ENCODE measurements at regions not wholly inside any gene's neighbourhood (a gene's known extent, or its start where the extent isn't known, plus 50 kb on each side); places are given as distances from the start of the nearest gene placed in this dataset.

DNA sequence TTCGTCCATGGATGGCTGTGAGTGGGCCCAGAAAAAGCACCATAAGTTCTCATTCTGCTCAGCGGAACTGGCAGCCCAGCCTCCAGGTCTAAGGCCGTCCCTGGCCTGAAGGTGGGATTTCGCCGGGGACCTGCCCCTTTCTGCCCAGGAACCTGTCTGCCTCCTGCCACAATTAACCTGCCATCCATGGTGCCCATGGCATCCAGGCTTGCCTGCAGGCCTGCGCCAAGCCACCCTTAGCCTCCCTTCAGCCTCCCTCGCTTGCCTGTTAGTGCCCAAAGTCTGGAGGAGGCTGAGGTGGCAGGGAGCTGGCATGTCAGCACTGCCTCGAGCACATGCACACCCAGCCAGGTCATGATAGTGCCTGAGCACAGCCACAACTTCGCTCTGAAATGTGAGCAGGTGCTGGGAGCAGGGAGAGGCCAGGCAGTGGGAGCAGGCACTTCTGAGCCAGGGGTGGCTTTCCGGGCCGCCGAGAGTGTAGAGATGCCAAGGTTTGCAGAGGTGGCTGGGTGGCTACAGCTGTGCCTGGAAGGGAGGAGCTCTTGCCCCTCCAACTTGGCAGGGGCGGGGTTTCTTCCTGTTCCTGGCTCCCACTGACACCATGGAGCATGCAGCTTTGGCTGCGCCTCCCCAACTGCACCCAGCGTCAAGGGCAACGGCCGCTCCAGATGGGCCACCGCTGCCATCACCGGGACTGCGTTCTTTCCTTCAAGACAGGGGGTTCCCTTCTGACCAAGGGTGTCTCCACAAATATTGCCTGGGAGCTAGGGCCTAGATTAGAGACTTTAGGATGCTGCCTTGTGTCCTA lies 648.9 kb upstream of the VRK2 start:
- no peak overlapping the region for H3K4me3 ChIP-seq (replicated peaks in 1 of 3; ENCODE audit: insufficient read depth in 1 of 3, low read depth in 1 of 3, low read length in 3 of 3)
- H3K4me1 ChIP-seq (ENCODE audit: control insufficient read depth, extremely low read depth, insufficient read depth, low read length), result no peaks in the 10 kb centered on the region
- CTCF ChIA-PET, result no interaction called here
- BruUV-seq (replicated peaks), result no TSS peak
- FAIRE-seq (no peak), DNase-seq (ENCODE audit: low read depth, low spot score) (no peak)
- no peak overlapping the region for H3K27ac ChIP-seq (ENCODE audit: insufficient read depth, low read depth, low read length)
- no peak overlapping the region for H3K4me2 ChIP-seq (ENCODE audit: insufficient read depth, low read length)
- POLR2A ChIA-PET, result no interaction called here
- H2AFZ ChIP-seq (ENCODE audit: low read depth, low read length), result no peak overlapping the region
- H4K20me1 ChIP-seq (replicated peaks; ENCODE audit: control insufficient read depth, extremely low read depth, insufficient read depth, low read length), result no peaks in the 10 kb centered on the region
- no peaks in the 10 kb centered on the region for H3K36me3 ChIP-seq (ENCODE audit: control insufficient read depth in 2 of 2, extremely low read depth in 1 of 2, insufficient read depth in 2 of 2, low read length in 2 of 2)
- no peaks in the 10 kb centered on the region for H3K9me3 ChIP-seq (replicated peaks; ENCODE audit: control insufficient read depth, insufficient read depth, low read length)
- dilution Hi-C loops (cut with MboI; ENCODE audit: extremely low pct_ligation_motif_present, low sequenced_read_pairs), result no loop called here
- no peaks in the 10 kb centered on the region for H3K79me2 ChIP-seq (ENCODE audit: control insufficient read depth, insufficient read depth, low read length)
- H3K27me3 ChIP-seq (ENCODE audit: control insufficient read depth in 2 of 2, insufficient read depth in 2 of 2, low read length in 2 of 2), result no peaks in the 10 kb centered on the region
- TF ChIP-seq, protein P1, sequence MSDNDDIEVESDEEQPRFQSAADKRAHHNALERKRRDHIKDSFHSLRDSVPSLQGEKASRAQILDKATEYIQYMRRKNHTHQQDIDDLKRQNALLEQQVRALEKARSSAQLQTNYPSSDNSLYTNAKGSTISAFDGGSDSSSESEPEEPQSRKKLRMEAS (IDR thresholded peaks at IDR 0.05; ENCODE audit: insufficient read depth, insufficient read length), result no peak
- TF ChIP-seq, protein P2, sequence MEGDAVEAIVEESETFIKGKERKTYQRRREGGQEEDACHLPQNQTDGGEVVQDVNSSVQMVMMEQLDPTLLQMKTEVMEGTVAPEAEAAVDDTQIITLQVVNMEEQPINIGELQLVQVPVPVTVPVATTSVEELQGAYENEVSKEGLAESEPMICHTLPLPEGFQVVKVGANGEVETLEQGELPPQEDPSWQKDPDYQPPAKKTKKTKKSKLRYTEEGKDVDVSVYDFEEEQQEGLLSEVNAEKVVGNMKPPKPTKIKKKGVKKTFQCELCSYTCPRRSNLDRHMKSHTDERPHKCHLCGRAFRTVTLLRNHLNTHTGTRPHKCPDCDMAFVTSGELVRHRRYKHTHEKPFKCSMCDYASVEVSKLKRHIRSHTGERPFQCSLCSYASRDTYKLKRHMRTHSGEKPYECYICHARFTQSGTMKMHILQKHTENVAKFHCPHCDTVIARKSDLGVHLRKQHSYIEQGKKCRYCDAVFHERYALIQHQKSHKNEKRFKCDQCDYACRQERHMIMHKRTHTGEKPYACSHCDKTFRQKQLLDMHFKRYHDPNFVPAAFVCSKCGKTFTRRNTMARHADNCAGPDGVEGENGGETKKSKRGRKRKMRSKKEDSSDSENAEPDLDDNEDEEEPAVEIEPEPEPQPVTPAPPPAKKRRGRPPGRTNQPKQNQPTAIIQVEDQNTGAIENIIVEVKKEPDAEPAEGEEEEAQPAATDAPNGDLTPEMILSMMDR (IDR thresholded peaks at IDR 0.05; ENCODE audit: extremely low read depth in 1 of 2, insufficient read depth in 1 of 2, low read depth in 1 of 2, low read length in 2 of 2), result no peak
- TF ChIP-seq MYC (IDR thresholded peaks at IDR 0.05; ENCODE audit: low read depth, low read length), result no peak
- TF ChIP-seq EZH2 (IDR thresholded peaks at IDR 0.05; ENCODE audit: borderline replicate concordance, low read depth, low read length, severe bottlenecking), result no peak
- TF ChIP-seq POLR2AphosphoS5 (IDR thresholded peaks at IDR 0.05; ENCODE audit: insufficient read depth, low read depth, low read length), result no peak
- no peak for TF ChIP-seq POLR2A (IDR thresholded peaks at IDR 0.05; ENCODE audit: low read depth, low read length)
- no peak for TF ChIP-seq JUN (IDR thresholded peaks at IDR 0.05; ENCODE audit: borderline replicate concordance, insufficient read depth, insufficient read length, low read depth)
- TF ChIP-seq GATA2 (IDR thresholded peaks at IDR 0.05; ENCODE audit: insufficient read depth, insufficient read length, low read depth, low read length), result no peak
- no peak for TF ChIP-seq FOS (IDR thresholded peaks at IDR 0.05; ENCODE audit: borderline replicate concordance, insufficient read depth, low read length)
- H3K9ac ChIP-seq (replicated peaks; ENCODE audit: extremely low read depth, insufficient read depth, low read length), result no peak overlapping the region
- no peaks in the 10 kb centered on the region for H3K9me1 ChIP-seq (replicated peaks; ENCODE audit: control insufficient read depth, extremely low read depth, insufficient read depth, low read length)
- intact Hi-C loops (cut with micrococcal nuclease), result no loop called here

Measured in endothelial cell of umbilical vein (primary cell).